GM12878 (cell line): ENCODE measurements at regions not wholly inside any gene's neighbourhood (a gene's known extent, or its start where the extent isn't known, plus 50 kb on each side); places are given as distances from the start of the nearest gene placed in this dataset.

ENCODE experiments used
- CBFB ChIP-seq: IDR thresholded peaks from 2 replicates; pipeline ENCODE4 v1.6.1; 2016; ENCODE audit warnings: antibody characterized with exemption, low read depth
- CREB1 ChIP-seq: IDR thresholded peaks from 2 replicates; pipeline ENCODE4 v1.6.1; 2012; ENCODE audit warnings: low read depth, mild to moderate bottlenecking, inconsistent platforms
- EGR1 ChIP-seq, 2 experiments: IDR thresholded peaks; 1 replicate in 1 of 2; 2 replicates in 1 of 2; pipeline ENCODE4 v1.6.1; 2011 to 2012; ENCODE audit warnings: low read depth in 2 of 2, low read length in 2 of 2, borderline replicate concordance in 1 of 2, mild to moderate bottlenecking in 1 of 2, moderate library complexity in 1 of 2
- IKZF1 ChIP-seq: fragments of 450-650 bp; conservative IDR thresholded peaks from 2 replicates; pipeline ENCODE4 v1.6.1; 2017; ENCODE audit warnings: antibody characterized with exemption, mild to moderate bottlenecking
- IKZF2 ChIP-seq, 2 experiments: fragments of 450-650 bp; IDR thresholded peaks; 2 replicates each; pipeline ENCODE4 v1.6.1; 2017; ENCODE audit warnings: mild to moderate bottlenecking in 2 of 2, moderate library complexity in 2 of 2
- JUNB ChIP-seq: IDR thresholded peaks from 2 replicates; pipeline ENCODE4 v1.6.1; 2016; ENCODE audit warnings: antibody characterized with exemption, mild to moderate bottlenecking
- KAT2A ChIP-seq: conservative IDR thresholded peaks from 2 replicates; pipeline ENCODE4 v1.6.1; 2011; ENCODE audit warnings: low read depth, low read length; ENCODE audit not compliant: control insufficient read depth
- MXI1 ChIP-seq: fragments of 150-350 bp; IDR thresholded peaks from 2 replicates; pipeline ENCODE4 v1.6.1; 2011; ENCODE audit warnings: low read depth, mild to moderate bottlenecking, inconsistent platforms, low read length, improper control_type of control experiment
- POLR2A ChIP-seq: IDR thresholded peaks from 2 replicates; pipeline ENCODE4 v1.6.1; 2011; ENCODE audit warnings: low read depth, mild to moderate bottlenecking, low read length
- TARDBP ChIP-seq: IDR thresholded peaks from 2 replicates; pipeline ENCODE4 v1.6.1; 2016; ENCODE audit warnings: borderline replicate concordance
- ZBTB40 ChIP-seq: fragments of 450-650 bp; IDR thresholded peaks from 2 replicates; pipeline ENCODE4 v1.6.1; 2016; ENCODE audit warnings: mild to moderate bottlenecking, moderate library complexity, borderline replicate concordance
- TF ChIP-seq, protein P1 (sequence below): fragments of 150-350 bp; IDR thresholded peaks from 2 replicates; pipeline ENCODE4 v1.6.1; 2016; ENCODE audit warnings: low read depth, low read length
- TF ChIP-seq, protein P2 (sequence below): fragments of 450-650 bp; IDR thresholded peaks from 2 replicates; pipeline ENCODE4 v1.6.1; 2016; ENCODE audit warnings: mild to moderate bottlenecking

- TF ChIP-seq, protein P1, sequence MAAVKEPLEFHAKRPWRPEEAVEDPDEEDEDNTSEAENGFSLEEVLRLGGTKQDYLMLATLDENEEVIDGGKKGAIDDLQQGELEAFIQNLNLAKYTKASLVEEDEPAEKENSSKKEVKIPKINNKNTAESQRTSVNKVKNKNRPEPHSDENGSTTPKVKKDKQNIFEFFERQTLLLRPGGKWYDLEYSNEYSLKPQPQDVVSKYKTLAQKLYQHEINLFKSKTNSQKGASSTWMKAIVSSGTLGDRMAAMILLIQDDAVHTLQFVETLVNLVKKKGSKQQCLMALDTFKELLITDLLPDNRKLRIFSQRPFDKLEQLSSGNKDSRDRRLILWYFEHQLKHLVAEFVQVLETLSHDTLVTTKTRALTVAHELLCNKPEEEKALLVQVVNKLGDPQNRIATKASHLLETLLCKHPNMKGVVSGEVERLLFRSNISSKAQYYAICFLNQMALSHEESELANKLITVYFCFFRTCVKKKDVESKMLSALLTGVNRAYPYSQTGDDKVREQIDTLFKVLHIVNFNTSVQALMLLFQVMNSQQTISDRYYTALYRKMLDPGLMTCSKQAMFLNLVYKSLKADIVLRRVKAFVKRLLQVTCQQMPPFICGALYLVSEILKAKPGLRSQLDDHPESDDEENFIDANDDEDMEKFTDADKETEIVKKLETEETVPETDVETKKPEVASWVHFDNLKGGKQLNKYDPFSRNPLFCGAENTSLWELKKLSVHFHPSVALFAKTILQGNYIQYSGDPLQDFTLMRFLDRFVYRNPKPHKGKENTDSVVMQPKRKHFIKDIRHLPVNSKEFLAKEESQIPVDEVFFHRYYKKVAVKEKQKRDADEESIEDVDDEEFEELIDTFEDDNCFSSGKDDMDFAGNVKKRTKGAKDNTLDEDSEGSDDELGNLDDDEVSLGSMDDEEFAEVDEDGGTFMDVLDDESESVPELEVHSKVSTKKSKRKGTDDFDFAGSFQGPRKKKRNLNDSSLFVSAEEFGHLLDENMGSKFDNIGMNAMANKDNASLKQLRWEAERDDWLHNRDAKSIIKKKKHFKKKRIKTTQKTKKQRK = no peak
- no peak for TF ChIP-seq IKZF2 (IDR thresholded peaks at IDR 0.05)
- TF ChIP-seq JUNB = no peak
- TF ChIP-seq, protein P2, sequence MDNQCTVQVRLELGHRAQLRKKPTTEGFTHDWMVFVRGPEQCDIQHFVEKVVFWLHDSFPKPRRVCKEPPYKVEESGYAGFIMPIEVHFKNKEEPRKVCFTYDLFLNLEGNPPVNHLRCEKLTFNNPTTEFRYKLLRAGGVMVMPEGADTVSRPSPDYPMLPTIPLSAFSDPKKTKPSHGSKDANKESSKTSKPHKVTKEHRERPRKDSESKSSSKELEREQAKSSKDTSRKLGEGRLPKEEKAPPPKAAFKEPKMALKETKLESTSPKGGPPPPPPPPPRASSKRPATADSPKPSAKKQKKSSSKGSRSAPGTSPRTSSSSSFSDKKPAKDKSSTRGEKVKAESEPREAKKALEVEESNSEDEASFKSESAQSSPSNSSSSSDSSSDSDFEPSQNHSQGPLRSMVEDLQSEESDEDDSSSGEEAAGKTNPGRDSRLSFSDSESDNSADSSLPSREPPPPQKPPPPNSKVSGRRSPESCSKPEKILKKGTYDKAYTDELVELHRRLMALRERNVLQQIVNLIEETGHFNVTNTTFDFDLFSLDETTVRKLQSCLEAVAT = no peak
- no peak for TF ChIP-seq CREB1
- TF ChIP-seq TARDBP = no peak
- TF ChIP-seq EGR1 (IDR thresholded peaks at IDR 0.05; ENCODE audit: borderline replicate concordance in 1 of 2, low read depth in 2 of 2, low read length in 2 of 2) = no peak
- TF ChIP-seq CBFB = no peak
- TF ChIP-seq POLR2A = no peak
- TF ChIP-seq ZBTB40 = no peak
- no peak for TF ChIP-seq IKZF1
- TF ChIP-seq KAT2A = no peak
- no peak for TF ChIP-seq MXI1
Measured at GRCh38 chr13:105019073-105019472, 1516.4 kb downstream of the EFNB2 start (continued).
